Endothelial cell of umbilical vein (primary cell): ENCODE measurements at regions not wholly inside any gene's neighbourhood (a gene's known extent, or its start where the extent isn't known, plus 50 kb on each side); places are given as distances from the start of the nearest gene placed in this dataset.

Experiments used
- BruUV-seq: library from RNA; stranded (reverse); fragments of 400-500 nt; replicated peaks from 2 replicates; lab custom pipeline; 2021; lab: Mats Ljungman, UMichigan
- CTCF ChIA-PET: fragments of 300-600, 350-600 bp; sonication (Branson Sonifier 250); formaldehyde crosslinking; loops from one replicate; lab custom pipeline; 2021; ENCODE audit warnings: antibody characterized with exemption, inconsistent platforms; lab: Charles Lee
- POLR2A ChIA-PET: fragments of 300-600, 350-600 bp; sonication (Branson Sonifier 250); formaldehyde crosslinking; loops from one replicate; lab custom pipeline; 2021; ENCODE audit warnings: antibody characterized with exemption, inconsistent platforms; lab: Charles Lee
- DNase-seq: peaks from one replicate; pipeline ENCODE4 v3.0.0-alpha.2; 2011; ENCODE audit warnings: low read depth, low spot score
- FAIRE-seq: peaks from 2 replicates; lab custom pipeline; 2011; peaks lifted over from hg19 to GRCh38; lab: Jason Lieb, UNC
- H2AFZ ChIP-seq: 2 replicates; pipeline ENCODE4 v1.6.0; 2012; ENCODE audit warnings: low read depth, low read length, control low read depth, inconsistent platforms
- H3K27ac ChIP-seq: 2 replicates; pipeline ENCODE4 v1.5.1; 2011; ENCODE audit warnings: low read depth, mild to moderate bottlenecking, control low read depth, low read length, moderate library complexity; ENCODE audit not compliant: insufficient read depth
- H3K27me3 ChIP-seq, 2 experiments: 2 replicates each; pipeline versions ENCODE4 v1.6.0 to v1.6.1; 2011; ENCODE audit warnings: low read length in 2 of 2, mixed read lengths in 1 of 2; ENCODE audit not compliant: control insufficient read depth in 2 of 2, insufficient read depth in 2 of 2
- H3K36me3 ChIP-seq, 2 experiments: 2 replicates in 1 of 2; 3 replicates in 1 of 2; pipeline ENCODE4 v1.5.1; 2011; ENCODE audit warnings: low read length in 2 of 2, mild to moderate bottlenecking in 1 of 2, moderate library complexity in 1 of 2; ENCODE audit not compliant: control insufficient read depth in 2 of 2, insufficient read depth in 2 of 2; ENCODE audit errors: extremely low read depth in 1 of 2
- H3K4me1 ChIP-seq: 3 replicates; pipeline ENCODE4 v1.5.1; 2011; ENCODE audit warnings: mild to moderate bottlenecking, low read length; ENCODE audit not compliant: control insufficient read depth, insufficient read depth; ENCODE audit errors: extremely low read depth
- H3K4me2 ChIP-seq: 2 replicates; pipeline ENCODE4 v1.6.1; 2011; ENCODE audit warnings: low read length, control low read depth, mixed read lengths; ENCODE audit not compliant: insufficient read depth
- H3K4me3 ChIP-seq, 3 experiments: fragments of 200-600 bp in 1 of 3; sonication (generic), shearing (Covaris generic) in 1 of 3; replicated peaks in 1 of 3; 2 replicates each; pipeline ENCODE4 v1.5.1; 2011 to 2016; ENCODE audit warnings: control low read depth in 3 of 3, low read length in 3 of 3, mild to moderate bottlenecking in 2 of 3, inconsistent platforms in 1 of 3, low read depth in 1 of 3, moderate library complexity in 1 of 3; ENCODE audit not compliant: insufficient read depth in 1 of 3
- H3K79me2 ChIP-seq: 2 replicates; pipeline ENCODE4 v1.6.0; 2012; ENCODE audit warnings: low read length, inconsistent platforms; ENCODE audit not compliant: control insufficient read depth, insufficient read depth
- H3K9ac ChIP-seq: replicated peaks from 2 replicates; pipeline ENCODE3; 2011; ENCODE audit warnings: low read length, control low read depth; ENCODE audit not compliant: insufficient read depth; ENCODE audit errors: extremely low read depth
- H3K9me1 ChIP-seq: replicated peaks from 3 replicates; pipeline ENCODE4 v1.6.0; 2011; ENCODE audit warnings: mild to moderate bottlenecking, low read length; ENCODE audit not compliant: control insufficient read depth, insufficient read depth; ENCODE audit errors: extremely low read depth
- H3K9me3 ChIP-seq: replicated peaks from 2 replicates; pipeline ENCODE4 v1.5.1; 2012; ENCODE audit warnings: low read length, inconsistent platforms; ENCODE audit not compliant: control insufficient read depth, insufficient read depth
- H4K20me1 ChIP-seq: replicated peaks from 2 replicates; pipeline ENCODE3; 2011; ENCODE audit warnings: mild to moderate bottlenecking, low read length; ENCODE audit not compliant: control insufficient read depth, insufficient read depth; ENCODE audit errors: extremely low read depth
- EZH2 ChIP-seq: IDR thresholded peaks from 2 replicates; pipeline ENCODE4 v1.6.1; 2012; ENCODE audit warnings: borderline replicate concordance, low read depth, mild to moderate bottlenecking, moderate library complexity, low read length, inconsistent platforms; ENCODE audit not compliant: severe bottlenecking
- FOS ChIP-seq: IDR thresholded peaks from 2 replicates; pipeline ENCODE4 v1.6.1; 2011; ENCODE audit warnings: mild to moderate bottlenecking, low read length, moderate library complexity, borderline replicate concordance; ENCODE audit not compliant: insufficient read depth
- GATA2 ChIP-seq: IDR thresholded peaks from 2 replicates; pipeline ENCODE4 v1.7.0; 2011; ENCODE audit warnings: low read depth, mild to moderate bottlenecking, moderate library complexity, mixed read lengths, low read length; ENCODE audit not compliant: insufficient read length, insufficient read depth
- JUN ChIP-seq: IDR thresholded peaks from 2 replicates; pipeline ENCODE4 v1.6.1; 2011; ENCODE audit warnings: borderline replicate concordance, low read depth; ENCODE audit not compliant: insufficient read length, insufficient read depth
- MYC ChIP-seq: IDR thresholded peaks from one replicate; pipeline ENCODE4 v1.6.1; 2011; ENCODE audit warnings: mild to moderate bottlenecking, low read depth, low read length
- POLR2A ChIP-seq: IDR thresholded peaks from 2 replicates; pipeline ENCODE4 v1.6.1; 2012; ENCODE audit warnings: low read depth, mild to moderate bottlenecking, control low read depth, low read length
- dilution Hi-C: fragments of 300-500 bp; cut with MboI; formaldehyde crosslinking; loops from one replicate; pipeline ENCODE4 v1.15.0; 2019; ENCODE audit warnings: low sequenced_read_pairs; ENCODE audit not compliant: extremely low pct_ligation_motif_present
- intact Hi-C: fragments of 100-400 bp; cut with micrococcal nuclease; formaldehyde crosslinking; loops from one replicate; pipeline ENCODE4 v1.10.0; 2022
- TF ChIP-seq, protein P1 (sequence below), 2 donors: IDR thresholded peaks; 1 replicate in 1 of 2; 2 replicates in 1 of 2; pipeline ENCODE4 v1.5.1; 2011; ENCODE audit warnings: low read length in 2 of 2, mild to moderate bottlenecking in 2 of 2, moderate library complexity in 2 of 2, control low read depth in 1 of 2, inconsistent platforms in 1 of 2, low read depth in 1 of 2; ENCODE audit not compliant: insufficient read depth in 1 of 2; ENCODE audit errors: extremely low read depth in 1 of 2

DNA sequence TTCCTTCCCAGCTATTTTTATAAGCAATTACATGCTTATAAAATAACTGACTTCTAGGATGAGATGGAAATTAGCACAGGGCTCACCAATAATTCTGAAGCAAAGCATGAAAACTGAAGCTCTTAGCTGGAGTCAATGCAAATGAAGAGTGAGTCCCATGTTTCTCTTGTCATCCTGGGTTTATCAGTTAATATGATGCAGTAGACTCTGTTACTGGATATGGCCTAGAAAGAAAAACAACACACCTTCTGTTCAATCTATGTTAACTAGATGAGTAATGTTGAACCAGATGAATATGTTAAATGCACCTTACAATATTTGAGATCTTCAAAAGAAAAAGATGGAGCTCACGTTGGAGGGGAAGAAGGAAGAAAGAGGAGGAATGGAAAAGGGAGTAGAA is 229.4 kb downstream of the DUSP6 start:
- Histone ChIP-seq H3K9ac (no peak overlapping the region), H3K4me1 (peaks cover 4% of the 10 kb centered on the region), H2AFZ (no peak overlapping the region), H4K20me1 (no peaks in the 10 kb centered on the region), H3K4me3 (no peak overlapping the region), H3K4me2 (no peak overlapping the region), H3K27me3 (no peaks in the 10 kb centered on the region), H3K27ac (no peak overlapping the region), H3K79me2 (no peaks in the 10 kb centered on the region), H3K9me1 (no peaks in the 10 kb centered on the region), H3K9me3 (no peaks in the 10 kb centered on the region), H3K36me3 (no peaks in the 10 kb centered on the region)
- no peak for TF ChIP-seq EZH2
- no peak for TF ChIP-seq JUN
- no peak for TF ChIP-seq POLR2A
- no peak for TF ChIP-seq GATA2
- no peak for TF ChIP-seq FOS
- TF ChIP-seq, protein P1, sequence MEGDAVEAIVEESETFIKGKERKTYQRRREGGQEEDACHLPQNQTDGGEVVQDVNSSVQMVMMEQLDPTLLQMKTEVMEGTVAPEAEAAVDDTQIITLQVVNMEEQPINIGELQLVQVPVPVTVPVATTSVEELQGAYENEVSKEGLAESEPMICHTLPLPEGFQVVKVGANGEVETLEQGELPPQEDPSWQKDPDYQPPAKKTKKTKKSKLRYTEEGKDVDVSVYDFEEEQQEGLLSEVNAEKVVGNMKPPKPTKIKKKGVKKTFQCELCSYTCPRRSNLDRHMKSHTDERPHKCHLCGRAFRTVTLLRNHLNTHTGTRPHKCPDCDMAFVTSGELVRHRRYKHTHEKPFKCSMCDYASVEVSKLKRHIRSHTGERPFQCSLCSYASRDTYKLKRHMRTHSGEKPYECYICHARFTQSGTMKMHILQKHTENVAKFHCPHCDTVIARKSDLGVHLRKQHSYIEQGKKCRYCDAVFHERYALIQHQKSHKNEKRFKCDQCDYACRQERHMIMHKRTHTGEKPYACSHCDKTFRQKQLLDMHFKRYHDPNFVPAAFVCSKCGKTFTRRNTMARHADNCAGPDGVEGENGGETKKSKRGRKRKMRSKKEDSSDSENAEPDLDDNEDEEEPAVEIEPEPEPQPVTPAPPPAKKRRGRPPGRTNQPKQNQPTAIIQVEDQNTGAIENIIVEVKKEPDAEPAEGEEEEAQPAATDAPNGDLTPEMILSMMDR (IDR thresholded peaks at IDR 0.05; ENCODE audit: extremely low read depth in 1 of 2, insufficient read depth in 1 of 2, low read depth in 1 of 2, low read length in 2 of 2) = no peak
- TF ChIP-seq MYC = no peak
- intact Hi-C loops (no loop called here), dilution Hi-C loops (no loop called here)
- CTCF ChIA-PET = no interaction called here
- POLR2A ChIA-PET = interaction anchor here (1.2 kb wide), 1 partner anchor 39 kb away, joined by 4 read pairs; no protein-coding TSS in a partner anchor
- DNase-seq = no peak
- no TSS peak for BruUV-seq
- no peak for FAIRE-seq
